KMS-11 (cell line): ENCODE measurements at regions not wholly inside any gene's neighbourhood (a gene's known extent, or its start where the extent isn't known, plus 50 kb on each side); places are given as distances from the start of the nearest gene placed in this dataset.

Experiments
- H2AFZ ChIP-seq: fragments of 200-600 bp; sonication (generic); 2 replicates; pipeline ENCODE4 v1.6.1; 2016; ENCODE audit warnings: antibody characterized with exemption, mixed run types, low read depth
- H3K27ac ChIP-seq: fragments of 200-600 bp; sonication (generic); 2 replicates; pipeline ENCODE4 v1.6.1; 2016; ENCODE audit warnings: mild to moderate bottlenecking, mixed run types
- H3K27me3 ChIP-seq: fragments of 200-600 bp; sonication (generic); 2 replicates; pipeline ENCODE4 v1.6.1; 2017; ENCODE audit warnings: mild to moderate bottlenecking, low read depth, mixed run types, moderate library complexity; ENCODE audit not compliant: insufficient read depth
- H3K36me3 ChIP-seq: fragments of 200-600 bp; sonication (generic); 2 replicates; pipeline ENCODE4 v1.6.1; 2017; ENCODE audit warnings: mild to moderate bottlenecking, mixed run types; ENCODE audit not compliant: insufficient read depth
- H3K4me1 ChIP-seq: fragments of 200-600 bp; sonication (generic); 2 replicates; pipeline ENCODE4 v1.6.1; 2016; ENCODE audit warnings: mild to moderate bottlenecking, low read depth, mixed run types; ENCODE audit not compliant: poor library complexity, severe bottlenecking
- H3K4me2 ChIP-seq: fragments of 200-600 bp; sonication (generic); 2 replicates; pipeline ENCODE4 v1.7.0; 2016; ENCODE audit warnings: mild to moderate bottlenecking, mixed run types
- H3K4me3 ChIP-seq: fragments of 200-600 bp; sonication (generic); IDR thresholded peaks from 2 replicates; pipeline ENCODE4 v1.6.1; 2017; ENCODE audit warnings: low read depth, low read length, mixed read lengths; ENCODE audit not compliant: insufficient read depth
- H3K79me2 ChIP-seq: fragments of 200-600 bp; sonication (generic); 2 replicates; pipeline ENCODE4 v1.6.1; 2016; ENCODE audit warnings: low read depth, mixed run types; ENCODE audit not compliant: insufficient read depth
- H3K9ac ChIP-seq: fragments of 200-600 bp; sonication (generic); 2 replicates; pipeline ENCODE4 v1.6.1; 2016; ENCODE audit warnings: mild to moderate bottlenecking, mixed run types
- H4K20me1 ChIP-seq: fragments of 200-600 bp; sonication (generic); 2 replicates; pipeline ENCODE4 v1.6.1; 2016; ENCODE audit warnings: mild to moderate bottlenecking, mixed run types; ENCODE audit not compliant: insufficient read depth
- TF ChIP-seq, protein P1 (sequence below): fragments of 200-600 bp; sonication (generic); conservative IDR thresholded peaks from 2 replicates; pipeline ENCODE4 v1.6.1; 2017; ENCODE audit warnings: low read depth, mild to moderate bottlenecking, antibody characterized with exemption, low read length, moderate library complexity, mixed read lengths

DNA sequence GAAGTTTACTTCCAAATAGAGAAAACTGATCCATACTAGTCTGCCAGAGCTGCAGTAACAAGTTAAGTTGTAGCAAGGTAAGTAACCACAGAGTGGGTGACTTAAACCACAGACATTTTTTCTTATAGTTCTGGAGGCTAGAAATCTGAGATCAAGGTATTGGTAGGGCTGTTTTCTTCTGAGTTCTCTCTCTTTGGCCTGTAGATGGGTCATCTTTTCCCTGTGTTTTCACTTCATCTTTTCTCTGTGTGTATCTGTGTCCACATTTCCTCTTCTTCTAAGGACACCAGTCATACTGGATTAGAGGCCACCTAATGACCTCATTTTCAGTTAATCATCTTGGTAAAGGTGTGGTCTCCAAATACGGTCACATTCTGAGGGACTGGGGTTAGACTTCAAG, 142.9 kb upstream of the MEX3C start:
- Histone ChIP-seq H2AFZ (no peak overlapping the region), H3K4me1 (peaks cover 31% of the 10 kb centered on the region), H3K27ac (peak overlapping the region; percentile 7; the same call in 1 of the 2 replicates), H4K20me1 (no peaks in the 10 kb centered on the region), H3K79me2 (no peaks in the 10 kb centered on the region), H3K36me3 (no peaks in the 10 kb centered on the region), H3K9ac (no peak overlapping the region), H3K4me2 (peak overlapping the region; percentile 27), H3K4me3 (no peak overlapping the region), H3K27me3 (no peaks in the 10 kb centered on the region)
- TF ChIP-seq, protein P1, sequence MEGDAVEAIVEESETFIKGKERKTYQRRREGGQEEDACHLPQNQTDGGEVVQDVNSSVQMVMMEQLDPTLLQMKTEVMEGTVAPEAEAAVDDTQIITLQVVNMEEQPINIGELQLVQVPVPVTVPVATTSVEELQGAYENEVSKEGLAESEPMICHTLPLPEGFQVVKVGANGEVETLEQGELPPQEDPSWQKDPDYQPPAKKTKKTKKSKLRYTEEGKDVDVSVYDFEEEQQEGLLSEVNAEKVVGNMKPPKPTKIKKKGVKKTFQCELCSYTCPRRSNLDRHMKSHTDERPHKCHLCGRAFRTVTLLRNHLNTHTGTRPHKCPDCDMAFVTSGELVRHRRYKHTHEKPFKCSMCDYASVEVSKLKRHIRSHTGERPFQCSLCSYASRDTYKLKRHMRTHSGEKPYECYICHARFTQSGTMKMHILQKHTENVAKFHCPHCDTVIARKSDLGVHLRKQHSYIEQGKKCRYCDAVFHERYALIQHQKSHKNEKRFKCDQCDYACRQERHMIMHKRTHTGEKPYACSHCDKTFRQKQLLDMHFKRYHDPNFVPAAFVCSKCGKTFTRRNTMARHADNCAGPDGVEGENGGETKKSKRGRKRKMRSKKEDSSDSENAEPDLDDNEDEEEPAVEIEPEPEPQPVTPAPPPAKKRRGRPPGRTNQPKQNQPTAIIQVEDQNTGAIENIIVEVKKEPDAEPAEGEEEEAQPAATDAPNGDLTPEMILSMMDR = no peak

DNA sequence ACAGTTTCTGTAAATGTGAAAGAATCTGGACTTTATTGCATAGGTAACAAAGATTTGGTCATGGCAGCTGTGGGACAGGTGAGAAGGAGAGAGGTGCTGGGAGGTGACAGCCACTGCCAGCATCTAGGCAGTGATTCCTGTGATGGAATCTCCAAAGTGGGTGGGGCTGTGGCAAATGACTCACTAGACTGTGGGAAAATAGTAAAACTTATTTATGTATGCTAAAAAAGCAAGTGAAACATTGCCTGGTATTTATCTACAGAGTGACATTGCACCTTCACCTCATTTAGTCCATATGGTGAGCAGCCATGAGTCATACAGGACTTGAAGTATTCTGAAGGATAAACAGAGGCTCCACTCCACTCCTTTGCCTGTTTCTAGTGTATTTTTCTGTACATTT, 145.3 kb upstream of the MEX3C start:
- no peak overlapping the region for H3K9ac ChIP-seq
- H3K36me3 ChIP-seq = no peaks in the 10 kb centered on the region
- TF ChIP-seq, protein P1 = no peak
- no peaks in the 10 kb centered on the region for H3K79me2 ChIP-seq
- H3K4me2 ChIP-seq = no peak overlapping the region
- H3K27ac ChIP-seq = no peak overlapping the region
- no peaks in the 10 kb centered on the region for H4K20me1 ChIP-seq
- no peak overlapping the region for H2AFZ ChIP-seq
- H3K4me3 ChIP-seq = no peak overlapping the region
- H3K27me3 ChIP-seq = no peaks in the 10 kb centered on the region
- peaks cover 31% of the 10 kb centered on the region for H3K4me1 ChIP-seq

DNA sequence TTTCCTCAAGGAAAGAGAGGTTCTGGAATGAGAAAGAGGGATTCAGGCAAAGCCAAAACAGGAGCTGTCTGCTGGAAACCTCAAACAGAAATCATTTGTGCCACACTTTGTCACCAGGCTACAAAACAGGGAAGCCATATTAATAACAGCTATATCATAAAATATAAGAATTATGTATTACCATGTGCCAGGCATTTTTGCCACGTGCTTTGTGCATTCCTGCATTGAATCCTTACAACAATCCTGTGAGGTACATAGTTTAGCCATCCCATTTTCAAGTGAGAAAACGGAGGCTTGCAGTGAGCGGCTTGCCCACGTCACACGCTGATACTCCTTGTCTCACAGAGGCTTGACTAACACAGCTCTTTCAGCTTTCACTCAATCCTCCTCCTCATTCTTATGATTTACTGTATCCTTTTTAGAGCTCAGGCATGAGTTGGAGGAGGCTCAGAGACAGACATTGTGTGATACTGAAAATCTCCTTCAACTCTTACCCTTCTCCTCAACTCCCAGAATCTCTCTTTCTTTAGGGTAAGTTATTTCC, 148.4 kb upstream of the MEX3C start:
- no peaks in the 10 kb centered on the region for H3K36me3 ChIP-seq
- H3K27ac ChIP-seq = no peak overlapping the region
- no peak overlapping the region for H3K4me3 ChIP-seq
- H3K9ac ChIP-seq = no peak overlapping the region
- H3K4me1 ChIP-seq = peaks cover 11% of the 10 kb centered on the region
- H3K4me2 ChIP-seq = no peak overlapping the region
- H4K20me1 ChIP-seq = no peaks in the 10 kb centered on the region
- no peaks in the 10 kb centered on the region for H3K79me2 ChIP-seq
- H2AFZ ChIP-seq = no peak overlapping the region
- TF ChIP-seq, protein P1 = no peak
- H3K27me3 ChIP-seq = no peaks in the 10 kb centered on the region

DNA sequence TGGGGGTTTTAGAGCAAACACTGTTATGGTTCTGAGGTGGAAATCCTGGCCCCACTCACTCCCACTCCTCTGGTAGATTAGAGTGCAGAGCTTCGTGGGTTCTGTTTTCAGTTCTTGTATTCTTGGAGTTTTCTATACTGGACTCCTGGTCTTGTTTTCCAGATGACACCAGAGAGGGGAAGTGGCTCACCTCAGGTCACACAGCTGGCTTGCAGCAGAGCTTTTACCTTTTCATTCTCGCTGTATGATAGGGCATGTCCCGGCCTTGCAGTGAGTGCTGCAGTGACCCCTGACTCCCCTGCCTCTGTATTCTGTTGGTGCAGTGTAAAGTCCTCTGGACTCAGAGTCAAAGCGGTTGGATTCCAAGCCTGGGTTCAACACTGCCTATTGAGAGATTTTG, 148.9 kb upstream of the MEX3C start:
- H3K9ac ChIP-seq = no peak overlapping the region
- peaks cover 10% of the 10 kb centered on the region for H3K4me1 ChIP-seq
- H3K4me2 ChIP-seq = no peak overlapping the region
- H3K79me2 ChIP-seq = no peaks in the 10 kb centered on the region
- TF ChIP-seq, protein P1 = no peak
- H2AFZ ChIP-seq = no peak overlapping the region
- no peak overlapping the region for H3K4me3 ChIP-seq
- no peaks in the 10 kb centered on the region for H3K27me3 ChIP-seq
- no peaks in the 10 kb centered on the region for H4K20me1 ChIP-seq
- H3K36me3 ChIP-seq = no peaks in the 10 kb centered on the region
- H3K27ac ChIP-seq = no peak overlapping the region
